AG08395 (cell line): ENCODE measurements at regions not wholly inside any gene's neighbourhood (a gene's known extent, or its start where the extent isn't known, plus 50 kb on each side); places are given as distances from the start of the nearest gene placed in this dataset.

Experiments
- DNase-seq: peaks from one replicate; pipeline ENCODE4 v3.0.0; 2012; ENCODE audit warnings: mixed read lengths, low spot score

DNA sequence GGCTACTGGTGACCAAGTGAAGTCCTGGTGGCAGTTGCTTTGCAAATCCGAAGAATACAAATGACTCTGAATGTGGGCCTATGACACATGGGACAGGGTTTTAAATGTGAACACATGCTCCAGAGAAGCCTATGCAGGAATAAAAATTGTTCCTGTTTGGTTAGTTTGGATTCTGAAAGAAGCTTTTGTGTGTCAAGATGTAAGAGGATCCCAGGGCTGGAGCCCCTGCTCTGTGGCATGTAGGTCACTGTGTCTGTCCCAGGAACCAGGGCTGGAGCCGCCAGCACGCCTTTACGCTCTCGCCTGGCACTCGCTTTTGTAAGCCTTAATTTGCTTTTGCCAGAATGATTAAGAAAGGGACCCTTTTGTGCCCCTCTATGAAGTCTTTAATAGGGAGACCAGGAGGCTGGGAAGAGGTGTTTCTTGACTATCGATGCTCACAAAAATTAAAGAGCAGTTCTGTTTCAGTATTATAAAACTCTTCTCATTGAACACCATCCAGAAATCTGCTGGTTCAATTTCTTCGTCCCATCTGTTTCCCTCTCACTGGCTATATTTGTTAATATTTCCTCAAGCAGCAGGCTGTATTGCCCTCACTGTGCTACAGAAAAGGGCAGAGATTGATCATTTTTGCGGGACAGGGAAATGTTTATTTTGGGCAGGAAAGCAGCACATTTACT lies 532.7 kb upstream of the POU3F3 start:
- no peak for DNase-seq

GRCh38 chr2:104321796-104322349 lies 532.0 kb upstream of the POU3F3 start:
- no peak for DNase-seq

DNA sequence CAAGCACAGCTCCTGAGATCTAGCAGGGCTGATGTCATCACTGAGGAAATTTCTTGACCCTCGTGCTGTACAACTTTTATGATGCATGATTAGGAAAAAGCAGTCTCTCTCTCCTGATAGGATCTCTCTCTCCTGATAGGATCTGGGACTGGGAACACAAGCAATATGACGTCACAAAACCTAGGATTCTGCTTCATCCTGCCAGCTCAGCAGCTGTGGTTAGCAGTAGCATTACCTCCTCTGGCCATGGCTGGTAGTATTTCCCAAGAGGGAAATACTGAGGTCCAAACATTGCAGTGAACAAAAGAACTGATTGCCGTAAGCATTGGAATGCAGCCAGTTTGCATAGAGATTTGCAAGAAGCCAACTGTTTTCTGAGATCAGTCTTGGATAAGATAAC lies 521.2 kb upstream of the POU3F3 start:
- no peak for DNase-seq

- no peak for DNase-seq
Measured at GRCh38 chr2:104337869-104338268, 516.0 kb upstream of the POU3F3 start.

GRCh38 chr2:104340162-104340561 lies 513.8 kb upstream of the POU3F3 start:
- no peak for DNase-seq

GRCh38 chr2:104340879-104341828 lies 512.8 kb upstream of the POU3F3 start:
- no peak for DNase-seq

- no peak for DNase-seq
Measured at GRCh38 chr2:104344306-104344705, 509.6 kb upstream of the POU3F3 start.

DNA sequence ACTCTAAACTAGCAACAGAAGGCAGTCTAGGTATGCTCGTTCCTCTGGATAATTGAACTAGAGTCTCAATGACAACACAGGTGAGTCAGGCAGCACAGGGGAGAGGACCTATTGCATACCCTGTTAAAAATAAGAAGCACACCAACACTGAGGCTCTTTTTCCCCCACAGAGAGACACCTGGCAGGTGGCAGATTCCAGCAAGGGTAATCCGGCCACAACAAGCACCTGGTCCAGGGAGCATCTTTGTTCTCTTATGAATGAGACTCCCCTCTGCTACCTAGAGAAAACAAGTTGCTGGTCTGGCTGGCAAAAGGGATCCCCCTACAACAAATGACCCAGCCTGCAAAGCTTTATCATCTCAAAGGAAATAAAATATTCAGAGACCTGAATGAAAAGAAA lies 508.9 kb upstream of the POU3F3 start:
- no peak for DNase-seq

DNA sequence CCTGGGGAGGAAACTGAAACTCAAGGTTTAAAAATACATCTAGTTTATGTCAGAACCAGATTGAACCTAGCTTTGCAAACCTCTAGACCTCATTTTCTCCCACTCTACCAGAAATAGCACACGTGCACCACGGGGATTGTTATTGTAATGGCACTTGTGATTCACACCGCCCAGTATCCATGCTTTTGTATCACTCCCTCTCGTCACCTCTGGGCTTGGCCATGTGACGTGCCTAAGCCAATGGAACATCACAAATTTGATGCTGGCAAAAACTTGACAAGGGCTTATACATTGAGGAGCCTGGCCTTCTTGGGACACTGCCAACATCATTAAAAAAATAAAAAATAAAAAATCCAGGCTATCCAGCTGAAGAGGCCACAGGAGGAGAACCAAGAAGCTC lies 495.8 kb upstream of the POU3F3 start:
- no peak for DNase-seq

GRCh38 chr2:104361414-104361813 lies 492.5 kb upstream of the POU3F3 start:
- no peak for DNase-seq

- DNase-seq = no peak
Measured at GRCh38 chr2:104368089-104368488, 485.8 kb upstream of the POU3F3 start.

- no peak for DNase-seq
Measured at GRCh38 chr2:104371087-104371781, 482.7 kb upstream of the POU3F3 start.

DNA sequence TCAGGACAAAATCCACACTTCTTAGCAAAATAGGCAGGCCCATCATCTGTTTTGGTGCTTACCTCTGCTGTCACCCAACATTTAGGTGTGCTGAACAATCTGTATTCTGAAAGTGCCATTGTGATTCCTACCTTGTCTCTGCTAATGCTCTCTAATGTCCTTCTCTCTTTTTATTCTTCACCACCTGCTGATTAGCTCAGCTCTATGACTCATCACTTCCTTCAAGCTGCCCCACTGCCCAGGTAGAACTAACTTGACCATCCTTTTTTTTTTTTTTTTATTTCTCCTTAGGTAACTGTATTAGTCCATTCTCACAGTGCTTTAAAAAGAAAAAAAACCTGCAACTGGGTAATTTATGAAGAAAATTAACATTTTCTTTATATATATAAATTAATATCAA lies 478.7 kb upstream of the POU3F3 start:
- no peak for DNase-seq

GRCh38 chr2:104378853-104379374 lies 475.0 kb upstream of the POU3F3 start:
- peak; percentile 64 for DNase-seq

DNA sequence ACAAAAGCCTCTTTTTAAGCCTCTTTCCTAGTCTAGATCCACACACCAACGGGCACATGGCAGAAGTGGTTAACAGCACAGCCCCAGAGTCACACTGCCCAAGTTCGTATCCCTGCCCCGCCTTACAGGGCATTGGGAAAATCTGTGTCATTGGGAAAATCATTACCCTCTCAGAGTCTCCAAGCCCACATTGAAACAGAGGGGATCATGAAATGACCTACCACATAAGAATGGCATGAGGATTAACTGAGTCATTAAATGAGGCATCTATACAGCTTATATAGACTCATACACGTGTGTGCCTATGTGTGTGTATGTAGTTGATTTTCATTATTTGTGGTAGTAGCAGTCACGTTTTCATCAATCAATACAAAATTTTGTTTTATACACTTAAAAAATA lies 469.0 kb upstream of the POU3F3 start:
- DNase-seq = no peak

- no peak for DNase-seq
Measured at GRCh38 chr2:104385743-104386142, 468.2 kb upstream of the POU3F3 start.

DNA sequence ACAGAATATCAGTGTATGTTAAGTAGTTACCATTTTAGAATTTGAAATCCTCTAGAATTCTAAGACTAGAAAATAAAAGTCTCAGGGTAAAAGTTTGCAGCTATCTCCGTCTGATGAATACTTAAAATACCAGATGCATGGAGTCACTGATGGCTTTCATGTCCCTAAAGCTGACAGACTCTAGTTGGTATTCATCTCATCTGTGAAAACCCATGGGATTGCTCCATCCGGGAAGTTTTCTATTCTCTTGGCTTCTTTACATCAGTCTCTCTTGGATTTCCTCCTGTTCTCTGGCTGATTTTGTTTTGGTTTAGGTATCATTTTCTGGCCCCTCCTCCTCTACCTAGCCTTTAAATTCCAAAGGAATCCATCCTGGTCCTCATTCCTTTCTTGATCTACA lies 465.6 kb upstream of the POU3F3 start:
- DNase-seq = peak; percentile 56

GRCh38 chr2:104402825-104403224 lies 451.1 kb upstream of the POU3F3 start:
- no peak for DNase-seq

DNA sequence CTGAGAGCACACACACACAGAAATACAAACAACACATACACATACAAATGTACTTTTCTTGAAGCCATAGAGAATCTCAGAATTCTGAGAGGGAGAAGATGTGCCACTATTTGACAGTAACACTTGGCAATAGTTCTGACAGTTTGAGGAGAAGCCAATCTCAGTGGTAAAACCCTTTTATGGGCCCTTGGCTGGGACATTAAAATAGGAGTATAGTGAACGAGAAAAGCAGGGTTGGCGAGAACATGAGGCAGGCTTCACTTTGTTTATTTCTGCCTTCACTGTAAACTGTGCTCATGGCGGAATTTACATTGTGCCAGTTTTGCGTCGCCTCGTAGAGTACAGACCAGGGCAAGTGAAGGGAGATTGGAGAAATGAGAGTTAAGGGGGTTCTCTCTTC lies 449.4 kb upstream of the POU3F3 start:
- DNase-seq = no peak

- DNase-seq = no peak
Measured at GRCh38 chr2:104405623-104406022, 448.3 kb upstream of the POU3F3 start.

GRCh38 chr2:104406261-104406726 lies 447.6 kb upstream of the POU3F3 start:
- no peak for DNase-seq

DNA sequence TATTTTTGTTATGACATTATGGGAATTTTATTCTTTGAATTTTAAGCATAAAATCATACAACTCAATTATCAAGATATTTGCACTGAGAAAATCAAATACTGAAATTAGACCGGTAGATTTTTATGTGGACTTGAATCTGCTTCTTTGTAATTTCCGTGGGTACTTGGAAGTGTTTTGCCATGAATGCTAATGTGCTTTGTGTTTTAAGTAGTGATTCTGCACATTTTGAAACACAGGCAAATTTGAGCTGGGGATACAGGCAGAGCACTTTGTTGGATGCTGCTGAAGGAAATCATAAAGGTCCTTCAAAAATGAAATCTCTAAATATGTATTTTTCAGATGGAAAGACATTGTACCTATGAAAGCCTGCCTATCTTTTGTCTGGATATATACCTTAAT lies 446.3 kb upstream of the POU3F3 start:
- DNase-seq = no peak
